NCI-H187 (cell line): ENCODE measurements at regions not wholly inside any gene's neighbourhood (a gene's known extent, or its start where the extent isn't known, plus 50 kb on each side); places are given as distances from the start of the nearest gene placed in this dataset.

Experiments used
- DNase-seq, 2 experiments: peaks; one replicate each; lab custom pipeline; 2025; lab: John Stamatoyannopoulos, UW

DNA sequence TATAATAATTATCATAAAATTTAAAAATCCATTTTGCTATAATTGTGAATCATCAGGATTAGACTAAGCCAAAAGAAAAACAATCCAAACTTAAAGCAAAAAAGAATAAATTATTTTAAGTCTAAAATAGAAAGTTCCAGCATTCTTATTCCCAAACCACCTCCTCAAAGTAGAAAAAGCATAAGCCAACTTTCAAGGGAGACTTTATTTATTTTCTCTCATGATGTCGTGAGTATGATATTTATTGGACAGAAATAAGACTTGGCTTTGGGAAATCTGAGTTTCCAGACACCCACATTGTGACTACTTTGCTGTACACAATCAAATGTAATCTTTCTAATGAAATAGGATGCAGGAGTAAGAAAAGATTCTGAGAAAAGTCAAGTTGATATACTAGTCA is 372.1 kb downstream of the MTRR start:
- no peak for DNase-seq

DNA sequence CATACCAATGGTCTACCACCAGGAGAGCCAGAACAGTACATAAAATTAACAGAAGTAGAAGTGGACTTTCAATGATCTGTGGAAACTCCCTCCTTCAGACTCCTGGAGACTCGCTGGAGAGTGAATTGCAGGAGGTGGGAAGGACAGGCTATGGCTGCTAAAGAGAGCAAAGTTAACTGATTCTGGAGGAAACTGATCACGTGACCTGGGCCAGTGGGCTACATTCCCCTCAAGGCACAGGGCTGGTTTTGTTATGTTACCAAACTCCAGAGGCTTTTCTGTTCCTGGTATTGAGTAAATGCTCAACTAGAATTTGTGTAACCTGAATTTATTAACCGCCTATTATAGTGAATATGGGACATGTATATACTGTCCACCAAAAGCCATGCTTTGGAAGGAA is 372.6 kb downstream of the MTRR start:
- no peak for DNase-seq

DNA sequence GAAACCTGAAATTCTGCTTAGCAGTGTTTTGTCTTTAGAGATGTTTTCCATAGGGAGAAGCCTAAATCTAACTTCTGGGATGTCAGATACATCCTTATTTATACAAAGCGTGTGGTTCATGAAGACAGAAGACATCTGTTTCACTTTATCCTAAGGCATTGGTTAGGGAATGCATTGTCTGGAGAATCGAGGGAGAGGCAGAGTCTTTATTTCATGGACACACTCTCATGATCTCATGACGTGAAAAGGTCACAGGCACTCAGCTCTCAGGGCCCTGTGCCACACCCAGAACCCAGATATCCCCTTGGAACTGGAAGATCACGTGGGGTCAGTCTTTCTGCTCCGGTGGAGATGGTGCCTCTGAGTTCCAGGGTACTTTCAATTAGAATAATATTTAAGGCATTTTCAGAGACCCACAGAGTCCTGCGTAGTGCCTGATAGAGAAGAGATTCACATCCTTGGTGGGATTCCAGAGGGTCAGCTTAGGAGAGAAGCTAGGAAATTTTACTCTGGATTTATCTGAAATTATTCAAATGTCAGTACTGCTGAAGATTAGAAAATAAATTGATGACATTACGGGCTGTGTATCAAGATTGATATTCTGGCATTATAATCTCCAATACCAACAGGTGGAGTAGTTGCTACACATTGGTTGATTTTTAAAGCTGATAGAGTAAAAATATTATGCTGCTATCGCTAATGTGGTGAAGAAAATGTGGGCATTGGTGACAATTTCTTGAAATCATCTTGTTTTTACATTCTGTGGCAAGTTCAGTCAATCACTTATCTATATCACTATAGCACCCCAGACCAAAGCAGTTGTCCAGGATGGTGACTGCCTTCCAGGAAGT is 378.3 kb downstream of the MTRR start:
- no peak for DNase-seq

DNA sequence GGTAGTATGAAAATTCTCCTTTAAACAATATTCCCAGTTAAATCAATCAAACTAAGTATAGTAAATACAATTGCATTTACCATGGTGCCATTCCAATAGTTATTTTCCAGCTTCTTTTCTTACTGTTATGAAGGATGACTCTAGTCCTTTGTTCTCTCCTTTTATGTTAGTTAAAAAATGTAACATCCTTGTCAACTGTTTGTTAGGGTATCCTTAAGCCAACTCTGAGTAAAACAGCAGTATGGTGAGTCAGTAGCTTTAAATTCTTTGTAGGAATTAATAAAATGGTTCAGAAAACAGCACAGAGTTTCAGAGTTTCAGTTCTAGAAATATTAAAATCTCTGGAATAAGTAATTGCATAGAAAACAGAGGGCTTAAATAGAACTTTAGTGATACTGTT is 384.4 kb downstream of the MTRR start:
- DNase-seq: no peak

DNA sequence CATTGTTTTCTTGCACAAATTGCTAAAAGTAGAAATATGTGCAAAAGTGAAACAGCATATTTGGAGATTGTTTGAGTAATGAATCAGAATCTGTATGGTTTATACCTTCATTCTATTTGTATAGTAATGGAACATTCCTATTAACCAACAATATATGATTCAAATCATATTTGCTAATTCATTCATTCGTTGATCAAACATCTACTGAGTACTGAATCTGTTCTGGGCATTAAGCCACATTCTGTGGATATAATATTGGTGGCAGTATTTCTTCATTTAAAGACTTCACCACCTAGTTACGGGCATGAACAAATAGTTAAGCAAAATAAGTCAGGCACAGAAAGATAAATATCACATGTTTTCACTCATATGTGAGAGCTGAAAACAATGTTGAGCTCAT is 385.7 kb downstream of the MTRR start:
- no peak for DNase-seq

DNA sequence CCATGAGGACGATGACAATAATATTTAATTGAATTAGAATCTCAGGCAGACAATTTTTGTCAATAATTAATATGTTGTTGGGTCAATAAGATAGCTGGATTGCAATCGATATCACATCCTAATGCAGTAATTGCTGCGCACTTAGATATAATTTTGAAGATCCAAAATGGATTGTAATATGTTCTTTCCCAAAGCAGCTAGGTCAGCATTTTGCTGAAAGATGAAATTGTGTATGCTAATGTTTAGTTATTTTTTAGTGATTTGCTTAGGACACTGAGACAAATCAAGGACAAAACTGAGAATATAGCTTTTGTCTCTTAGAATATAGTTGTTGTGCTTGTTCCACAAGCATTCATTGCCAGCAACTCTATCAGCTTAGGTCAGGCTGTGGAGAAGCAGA is 389.9 kb downstream of the MTRR start:
- DNase-seq: no peak

DNA sequence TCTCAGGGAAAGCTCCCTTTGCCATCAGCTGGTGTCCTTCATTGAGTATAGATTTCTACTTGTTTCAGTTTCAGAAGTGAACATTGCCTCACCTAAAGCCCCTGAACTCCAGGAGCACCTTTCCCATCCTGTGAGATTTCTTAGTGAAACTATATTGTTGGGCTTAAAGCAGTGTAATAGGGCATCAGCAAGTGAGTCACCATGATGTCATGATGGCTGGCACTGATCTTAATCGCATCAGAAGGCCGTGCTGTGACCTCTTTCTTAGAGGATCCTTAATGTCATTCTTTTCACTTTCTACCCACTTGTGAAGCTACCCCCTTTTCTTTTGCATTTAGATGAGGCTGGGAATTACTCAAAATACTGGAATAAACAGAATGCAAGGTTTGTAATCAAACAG is 401.3 kb downstream of the MTRR start:
- no peak for DNase-seq

DNA sequence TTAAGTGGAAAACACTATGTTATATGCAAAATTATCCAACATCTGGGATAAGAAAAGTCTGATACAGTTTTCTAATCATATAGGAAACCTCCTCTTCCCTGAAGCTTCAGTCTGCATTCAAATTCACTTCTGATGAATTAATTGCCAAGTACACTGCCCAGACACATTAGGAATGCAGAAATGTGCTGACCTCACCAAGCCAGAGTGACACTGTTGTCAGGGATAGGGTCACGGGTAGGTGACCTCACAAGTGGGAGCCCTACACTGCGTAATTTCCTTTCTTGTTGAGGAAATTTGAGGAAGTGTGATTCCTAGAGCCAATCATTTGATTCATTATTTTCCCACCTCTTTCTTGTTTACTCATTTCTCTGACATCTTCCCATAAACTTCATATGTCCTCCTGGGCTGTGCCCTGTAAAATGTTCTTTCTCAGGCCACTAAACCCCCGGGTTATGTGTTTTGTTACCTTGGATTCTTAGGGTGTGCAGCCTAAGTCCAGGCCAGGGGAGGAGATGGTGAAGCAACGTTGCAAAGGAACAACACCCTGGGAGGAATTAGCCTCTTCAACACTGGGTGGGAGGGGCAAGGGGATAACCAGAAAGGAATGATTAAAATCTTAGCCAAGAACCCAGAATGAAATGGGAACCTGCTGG is 411.9 kb downstream of the MTRR start:
- no peak for DNase-seq

DNA sequence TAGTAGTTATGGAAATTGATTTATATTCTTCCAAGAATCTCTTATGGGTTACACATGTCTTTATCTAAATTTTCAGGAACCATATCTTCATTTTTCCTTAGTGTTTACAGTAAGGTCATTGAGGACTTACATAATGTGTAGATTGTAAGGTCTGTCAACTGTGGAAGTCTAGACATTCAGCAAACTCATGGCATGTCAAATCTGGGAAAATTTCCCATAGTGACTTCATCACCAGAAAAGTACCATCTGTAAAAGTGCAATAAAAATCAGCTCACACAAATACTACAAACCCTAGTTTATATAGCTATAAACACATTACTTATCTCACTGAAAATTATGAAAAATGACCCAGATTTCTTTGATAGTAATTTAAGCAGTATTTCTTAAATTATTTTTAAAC is 419.4 kb downstream of the MTRR start:
- no peak for DNase-seq

DNA sequence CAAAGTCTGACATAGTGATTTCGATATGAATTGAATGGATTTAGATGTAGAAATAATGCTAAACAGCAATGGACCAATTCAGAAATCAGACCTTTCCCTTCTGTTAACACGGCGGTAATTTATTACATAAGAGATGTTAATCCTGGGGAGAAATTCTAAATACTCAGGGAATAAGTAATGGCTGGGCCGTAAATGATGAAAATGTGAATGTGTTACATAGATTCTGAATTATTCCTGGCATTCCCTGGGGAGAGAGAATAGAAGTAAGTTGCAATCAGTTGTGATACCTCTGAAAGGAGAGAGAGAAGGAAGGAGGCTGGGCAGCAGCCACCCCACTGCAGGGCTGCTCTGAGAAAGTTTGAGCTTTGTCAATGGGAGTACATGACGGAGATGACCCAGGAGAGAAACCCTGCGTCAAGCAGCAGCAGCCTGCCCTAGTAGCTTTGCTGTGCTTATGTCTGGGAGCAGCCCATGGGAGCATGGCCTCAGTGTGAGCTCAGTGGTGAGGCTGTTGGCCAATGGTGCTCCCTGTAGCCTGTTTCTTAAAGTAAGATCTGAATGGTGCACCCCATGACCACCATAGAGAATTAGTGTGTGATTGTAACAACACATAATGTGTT is 420.1 kb downstream of the MTRR start:
- DNase-seq: no peak

DNA sequence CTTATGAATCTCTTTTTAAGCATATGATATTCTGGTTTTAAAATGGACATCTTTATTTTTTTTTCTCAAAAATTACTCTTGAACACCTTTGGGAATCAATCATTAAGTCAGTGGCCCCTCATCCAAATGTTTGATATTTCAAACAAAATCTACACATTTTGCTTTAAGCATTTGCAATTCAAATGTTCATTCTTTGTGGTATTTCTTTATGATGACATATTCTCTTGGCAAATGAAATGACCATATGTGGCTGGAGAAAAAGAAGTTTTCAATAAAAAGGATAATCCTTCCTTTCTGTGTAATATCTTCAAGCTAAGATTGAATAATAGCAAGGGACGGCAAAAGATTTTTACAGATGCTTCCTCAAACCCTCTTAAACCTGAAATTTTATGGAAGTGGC is 420.8 kb downstream of the MTRR start:
- DNase-seq: no peak

DNA sequence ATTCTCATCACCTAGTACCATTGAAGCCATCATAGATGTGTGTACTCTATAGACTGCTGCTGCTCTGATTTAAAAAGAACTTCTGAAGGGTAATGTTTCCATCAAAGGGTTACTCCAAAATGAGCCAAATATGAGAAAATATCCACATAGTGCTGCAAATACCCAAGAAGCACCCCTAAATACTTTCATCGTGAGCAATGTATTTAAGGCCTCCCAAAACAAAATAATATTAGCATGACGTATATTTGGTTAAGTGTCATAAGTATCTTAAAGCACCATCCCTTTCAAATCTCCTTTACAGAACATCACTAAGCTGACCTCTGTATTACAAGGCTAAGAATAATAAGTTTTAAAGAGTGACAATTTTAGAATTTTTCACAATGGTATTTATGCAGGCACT is 421.8 kb downstream of the MTRR start:
- DNase-seq: no peak

DNA sequence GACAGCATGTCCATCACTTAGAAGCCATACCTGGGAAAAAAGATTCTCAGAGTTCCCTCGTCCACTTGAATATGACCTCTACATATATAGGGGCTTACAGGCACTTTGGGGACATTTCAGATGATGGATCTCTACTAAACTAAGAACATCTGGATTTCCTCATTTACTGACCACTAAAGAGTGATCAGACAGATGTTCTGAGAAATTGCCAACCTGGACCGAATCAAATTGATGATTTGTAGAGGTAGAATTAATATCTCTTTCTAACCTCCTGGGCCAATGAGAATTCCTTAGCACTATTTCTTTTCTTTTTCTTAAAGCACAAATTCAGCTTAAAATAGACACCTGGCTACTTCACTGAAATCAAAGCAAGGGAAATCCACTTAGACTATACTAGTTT is 422.7 kb downstream of the MTRR start:
- DNase-seq: no peak

DNA sequence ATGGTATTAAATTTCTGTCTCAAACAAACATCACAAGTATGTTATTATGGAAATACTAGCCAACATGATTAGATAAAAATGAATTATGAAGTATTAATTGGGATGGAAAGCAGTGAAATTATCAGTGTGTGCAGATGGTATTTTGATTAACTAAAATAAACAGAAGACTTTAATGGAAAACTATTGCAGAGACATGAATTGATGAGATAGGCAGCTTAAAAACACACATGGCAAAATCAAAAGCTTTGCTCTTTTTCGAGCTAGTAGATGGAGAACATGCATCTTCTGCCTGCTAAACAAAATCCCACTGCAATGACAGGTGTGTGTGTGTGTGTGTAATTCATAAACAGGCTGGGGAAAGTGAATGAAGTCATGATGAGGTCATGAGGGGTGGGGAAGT is 426.2 kb downstream of the MTRR start:
- DNase-seq: no peak

DNA sequence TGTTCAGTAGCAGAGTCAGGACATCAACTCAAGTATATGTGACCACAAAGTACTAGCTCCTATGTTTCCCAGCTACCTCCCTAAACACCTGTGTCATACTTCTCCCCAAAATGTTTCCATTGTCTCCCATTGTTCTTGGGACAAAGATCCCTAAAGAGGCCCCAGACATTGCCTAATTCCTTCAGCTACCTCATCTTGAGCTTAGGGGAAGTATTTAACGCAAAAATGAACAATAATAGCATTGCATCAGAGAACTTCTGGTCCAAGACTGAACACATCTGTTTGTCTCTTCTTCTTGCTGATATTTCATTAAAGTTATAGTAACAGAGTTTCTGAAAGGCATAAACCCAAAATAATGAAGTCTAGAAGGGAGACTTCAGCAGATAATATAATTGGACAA is 430.8 kb downstream of the MTRR start:
- no peak for DNase-seq

DNA sequence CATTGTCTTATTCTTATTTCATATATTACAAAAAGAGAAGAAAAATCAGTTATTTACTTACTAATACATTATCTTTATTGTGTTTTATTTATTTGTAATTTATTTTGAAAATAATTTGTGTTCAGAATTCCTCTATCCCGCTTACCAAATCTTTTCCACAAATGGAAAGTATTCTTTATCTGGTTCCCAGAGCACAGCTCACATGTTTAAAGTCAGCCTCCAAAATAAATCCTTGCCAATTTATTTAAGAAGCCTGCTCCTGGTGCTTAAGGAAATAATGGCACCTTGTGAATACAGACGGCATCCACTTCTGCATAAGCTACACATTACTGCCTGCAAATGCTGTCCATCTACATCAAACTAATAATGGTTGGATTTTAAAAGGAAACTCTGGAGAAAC is 435.4 kb downstream of the MTRR start:
- no peak for DNase-seq

DNA sequence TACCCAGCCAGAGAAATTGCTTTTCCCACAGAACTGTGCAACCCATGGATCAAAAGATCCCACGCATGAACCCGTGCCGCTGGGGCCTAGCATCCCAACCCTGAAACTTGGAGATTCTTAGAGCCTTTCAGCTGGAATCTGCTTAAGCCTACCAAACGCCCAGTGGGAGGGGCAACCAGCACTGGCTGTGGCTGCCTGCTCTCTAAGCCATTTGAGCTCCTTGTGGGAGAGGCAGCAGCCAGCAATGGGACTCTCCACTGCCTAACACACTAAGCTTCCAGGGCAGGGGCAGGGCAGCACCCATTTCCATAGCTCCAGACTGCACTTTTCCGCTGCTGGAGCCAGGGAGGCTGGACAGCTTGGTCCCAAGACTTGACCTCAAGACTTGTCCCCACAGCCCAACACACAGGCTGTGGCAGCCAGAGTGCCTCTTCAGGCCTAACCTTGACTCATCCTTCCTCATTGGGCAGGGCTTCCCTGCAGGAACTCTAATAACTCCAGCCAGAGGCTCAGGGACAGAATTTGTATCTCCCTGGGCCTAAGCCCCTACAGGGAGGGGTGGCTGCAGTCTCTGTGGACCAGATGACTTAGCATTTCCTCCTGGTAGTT is 437.4 kb downstream of the MTRR start:
- no peak for DNase-seq

DNA sequence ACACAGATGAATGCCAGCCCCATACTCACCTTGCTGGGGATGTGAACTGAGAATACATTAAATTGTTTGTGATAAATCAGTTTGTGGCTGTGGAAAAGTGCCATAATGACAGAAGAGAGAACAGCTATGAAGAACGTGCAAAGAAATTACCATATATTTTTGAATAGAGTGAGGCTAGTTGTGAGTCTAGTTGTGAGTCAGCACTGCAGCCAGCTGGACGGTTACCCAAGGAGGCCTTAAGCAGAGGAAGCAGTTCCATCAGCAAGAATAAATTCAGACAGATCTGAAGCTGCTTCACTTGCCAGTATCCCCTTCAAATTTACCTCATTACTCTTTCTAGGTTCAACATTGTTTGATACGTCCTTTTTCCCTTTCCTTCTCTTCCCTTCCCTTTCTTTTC is 446.0 kb downstream of the MTRR start:
- no peak for DNase-seq

DNA sequence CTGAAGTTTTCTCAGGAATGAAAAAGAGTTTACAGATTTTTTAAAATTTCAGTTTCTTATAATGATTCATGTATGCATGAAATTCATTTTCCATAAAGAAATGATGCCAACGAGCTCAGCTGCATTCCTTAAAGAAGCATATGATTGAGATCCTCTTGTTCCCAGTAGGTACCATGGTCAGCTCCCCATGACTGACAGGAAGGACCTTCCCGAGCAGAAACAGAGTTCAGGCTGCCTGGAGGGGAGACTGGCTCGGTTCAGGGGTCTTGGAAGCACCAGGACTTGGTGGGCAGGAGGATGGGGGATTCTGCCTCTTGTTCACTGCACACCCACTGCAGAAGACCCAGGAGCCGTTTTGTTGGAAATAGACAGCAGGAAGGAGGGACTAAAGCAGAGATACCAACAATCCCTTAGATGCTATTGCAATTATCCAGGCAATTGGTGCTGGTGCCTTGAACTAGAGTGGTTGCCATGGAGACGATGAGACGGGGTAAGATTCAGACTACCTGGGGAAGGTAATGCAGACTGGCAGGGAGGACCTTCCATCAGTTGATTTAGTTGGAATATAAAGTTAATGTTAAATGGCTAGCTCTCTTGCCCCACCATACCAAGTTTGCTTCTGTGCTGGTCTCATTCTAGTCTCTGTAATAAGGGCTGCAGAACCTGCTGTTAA is 447.8 kb downstream of the MTRR start:
- no peak for DNase-seq

DNA sequence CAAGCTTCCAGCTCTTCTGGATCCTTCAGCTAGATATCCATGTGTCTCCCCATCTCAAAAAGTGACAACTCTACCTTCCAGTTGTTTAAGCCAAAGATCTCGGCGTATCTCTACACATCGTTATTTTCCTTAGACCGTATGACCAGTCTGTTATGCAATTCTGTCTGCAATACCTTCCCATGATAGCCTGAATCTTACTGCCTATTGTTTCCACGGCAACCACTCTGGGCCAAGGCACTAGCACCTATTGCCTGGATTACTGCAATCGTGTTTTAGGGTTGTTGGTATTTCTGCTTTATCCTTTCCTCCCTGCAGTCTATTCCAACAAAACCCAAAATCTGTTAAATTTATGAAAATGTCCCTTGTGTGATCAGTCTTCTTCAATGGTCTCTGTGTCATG is 448.4 kb downstream of the MTRR start:
- DNase-seq: no peak

DNA sequence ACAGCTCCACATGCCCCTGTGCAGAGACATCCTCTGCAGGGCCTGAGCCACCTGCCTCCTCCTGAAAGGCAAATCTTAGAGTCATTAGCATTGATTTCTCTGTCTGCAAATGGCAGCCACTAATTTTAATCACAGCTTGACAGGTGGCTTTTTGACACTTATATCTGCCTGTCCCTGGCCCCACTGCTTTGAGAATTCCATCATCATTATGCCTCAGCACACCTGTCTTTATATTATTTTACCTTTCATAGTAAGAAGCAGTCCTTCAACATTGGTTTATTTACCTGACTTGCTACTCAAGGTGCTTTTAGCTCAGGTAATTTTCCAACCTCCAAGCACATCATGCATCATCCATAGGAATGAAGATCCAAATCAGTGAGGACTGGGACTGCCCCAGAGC is 451.3 kb downstream of the MTRR start:
- no peak for DNase-seq

DNA sequence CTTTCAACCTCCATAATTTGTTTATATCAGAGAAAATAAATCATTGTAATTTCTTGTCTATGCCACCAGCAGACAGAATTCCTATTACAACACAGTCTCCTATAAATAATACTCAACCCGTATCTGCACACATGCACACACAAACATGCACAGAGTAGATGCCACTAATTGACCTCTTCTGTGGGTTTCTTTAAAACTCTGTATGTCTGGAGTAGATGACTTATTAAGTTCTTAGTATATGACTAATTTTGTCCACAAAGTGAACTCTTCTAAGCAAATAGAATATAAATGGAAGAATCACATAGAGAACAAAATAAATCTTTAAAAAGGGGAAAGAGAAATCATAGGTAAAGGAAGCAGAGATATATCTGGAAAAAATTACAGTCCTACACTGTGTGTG is 452.3 kb downstream of the MTRR start:
- DNase-seq: no peak
